K562 (cell line): ENCODE measurements at regions not wholly inside any gene's neighbourhood (a gene's known extent, or its start where the extent isn't known, plus 50 kb on each side); places are given as distances from the start of the nearest gene placed in this dataset.
"Not testable (repeated sequence)": the region's sequence is repeated elsewhere in the genome, so short reads cannot be mapped to it uniquely, and the experiment has no call there.

Source experiments
- ATAC-seq: fragments of 200-7000 bp; cut with Tn5 transposase; 3 replicates; pipeline ENCODE4 v1.9.1; 2020; ENCODE audit warnings: moderate library complexity
- BruUV-seq: library from RNA; stranded (reverse); fragments of 400-500 nt; replicated peaks from 2 replicates; lab custom pipeline; 2021; lab: Mats Ljungman, UMichigan
- CTCF ChIA-PET: fragments of 300-600 bp; formaldehyde crosslinking; extraction: SDS; loops from one replicate; lab custom pipeline; 2021; ENCODE audit warnings: low intra/inter-chr PET ratio; lab: Yijun Ruan, JAX
- POLR2A ChIA-PET: fragments of 300-600, 350-650 bp; sonication (Branson Sonifier 250); formaldehyde crosslinking; extraction: SDS; loops from one replicate; lab custom pipeline; 2021; ENCODE audit warnings: antibody characterized with exemption, inconsistent platforms; lab: Yijun Ruan, JAX
- DNase-seq, 4 experiments: peaks; one replicate each; pipeline versions ENCODE4 v3.0.0 to v3.0.0-alpha.2; 2011 to 2018; ENCODE audit warnings: low spot score in 3 of 4, mixed read lengths in 3 of 4; ENCODE audit errors: extremely low read depth in 1 of 4
- FAIRE-seq: peaks from 2 replicates; lab custom pipeline; 2011; peaks lifted over from hg19 to GRCh38; lab: Jason Lieb, UNC
- H2AFZ ChIP-seq: 2 replicates; pipeline ENCODE4 v1.6.0; 2011; ENCODE audit warnings: low read depth, low read length, control low read depth, inconsistent platforms
- H3K27ac ChIP-seq: fragments of 200-600 bp; 3 replicates; pipeline ENCODE4 v1.8.0; 2011; ENCODE audit warnings: low read depth, mild to moderate bottlenecking, control low read depth, inconsistent platforms, low read length, moderate library complexity, mixed read lengths; ENCODE audit errors: extremely low read depth
- H3K27me3 ChIP-seq, 2 experiments: fragments of 300-600 bp in 1 of 2; 2 replicates in 1 of 2; 3 replicates in 1 of 2; pipeline versions ENCODE4 v1.6.0 to v1.8.0; 2011; ENCODE audit warnings: inconsistent platforms in 2 of 2, low read length in 2 of 2, mild to moderate bottlenecking in 1 of 2, mixed read lengths in 1 of 2, moderate library complexity in 1 of 2; ENCODE audit not compliant: control insufficient read depth in 2 of 2, insufficient read depth in 2 of 2
- H3K36me3 ChIP-seq: fragments of 300-600 bp; 3 replicates; pipeline ENCODE4 v1.8.0; 2011; ENCODE audit warnings: mild to moderate bottlenecking, low read length, inconsistent platforms; ENCODE audit not compliant: control insufficient read depth, insufficient read depth
- H3K4me1 ChIP-seq, 2 experiments: fragments of 200-600 bp in 1 of 2; replicated peaks in 1 of 2; 2 replicates in 1 of 2; 3 replicates in 1 of 2; pipeline versions ENCODE4 v1.5.1 to v1.8.0; 2011; ENCODE audit warnings: inconsistent platforms in 2 of 2, low read length in 2 of 2, mild to moderate bottlenecking in 1 of 2, mixed read lengths in 1 of 2, moderate library complexity in 1 of 2; ENCODE audit not compliant: control insufficient read depth in 2 of 2, insufficient read depth in 2 of 2
- H3K4me2 ChIP-seq: 2 replicates; pipeline ENCODE4 v1.6.1; 2011; ENCODE audit warnings: low read length, control low read depth, inconsistent platforms, mixed read lengths; ENCODE audit not compliant: insufficient read depth
- H3K4me3 ChIP-seq: fragments of 200-600 bp; sonication (generic), shearing (Covaris generic); 2 replicates; pipeline ENCODE4 v1.5.1; 2016; ENCODE audit warnings: control low read depth, inconsistent platforms
- H3K79me2 ChIP-seq: fragments of 200-600 bp; 3 replicates; pipeline ENCODE4 v1.8.0; 2011; ENCODE audit warnings: low read length, inconsistent platforms; ENCODE audit not compliant: control insufficient read depth, insufficient read depth
- H3K9ac ChIP-seq, 2 experiments: 2 replicates each; pipeline versions ENCODE4 v1.6.0 to v1.6.1; 2011; ENCODE audit warnings: low read depth in 2 of 2, low read length in 2 of 2, control low read depth in 1 of 2, inconsistent platforms in 1 of 2, mild to moderate bottlenecking in 1 of 2, mixed read lengths in 1 of 2; ENCODE audit not compliant: insufficient read depth in 1 of 2
- H3K9me1 ChIP-seq: one replicate; pipeline ENCODE4 v1.6.0; 2011; ENCODE audit warnings: inconsistent platforms, mild to moderate bottlenecking, low read length, moderate library complexity; ENCODE audit not compliant: control insufficient read depth, insufficient read depth
- H3K9me3 ChIP-seq: replicated peaks from 2 replicates; pipeline ENCODE4 v1.5.1; 2011; ENCODE audit warnings: low read depth, low read length, inconsistent platforms; ENCODE audit not compliant: control insufficient read depth, insufficient read depth
- H4K20me1 ChIP-seq: replicated peaks from 2 replicates; pipeline ENCODE4 v1.6.1; 2011; ENCODE audit warnings: low read length, inconsistent platforms, mixed read lengths; ENCODE audit not compliant: control insufficient read depth, insufficient read depth
- CXXC5 ChIP-seq: fragments of 250-450 bp; sonication (Bioruptor Pico); IDR thresholded peaks from 2 replicates; pipeline ENCODE4 v1.8.0; 2022; ENCODE audit warnings: inconsistent platforms, mild to moderate bottlenecking, moderate library complexity
- NFYB ChIP-seq: IDR thresholded peaks from 2 replicates; pipeline ENCODE4 v1.6.1; 2011; ENCODE audit warnings: mild to moderate bottlenecking, moderate library complexity; ENCODE audit not compliant: insufficient read length; ENCODE audit errors: extremely low read depth
- RUNX1 ChIP-seq: sonication (generic); IDR thresholded peaks from 2 replicates; pipeline ENCODE4 v1.6.1; 2016; ENCODE audit warnings: antibody characterized with exemption, low read depth
- WGBS: fragments of 100-300 bp; shearing (Covaris generic); methylation state at CpG from one replicate; pipeline ENCODE4 v1.1.6; 2016; ENCODE audit warnings: low coverage, mixed read lengths; ENCODE audit not compliant: insufficient coverage; ENCODE audit errors: missing lambda C conversion rate; 5-methylcytosine and 5-hydroxymethylcytosine counted together
- in situ Hi-C: fragments of 300-500 bp; cut with MboI; formaldehyde crosslinking; loops from 4 replicates; pipeline ENCODE4 v1.15.0; 2018; ENCODE audit warnings: inconsistent platforms, mixed read lengths
- intact Hi-C: fragments of 100-400 bp; cut with micrococcal nuclease; formaldehyde crosslinking; loops from 2 replicates; pipeline ENCODE4 v1.14.2; 2022

- Histone ChIP-seq H3K4me2 (no peak overlapping the region), H4K20me1 (no peaks in the 10 kb centered on the region), H3K36me3 (no peaks in the 10 kb centered on the region), H3K9me3 (peaks cover 2% of the 10 kb centered on the region; the same call in 1 of the 2 replicates), H3K79me2 (no peaks in the 10 kb centered on the region), H3K9ac (no peak overlapping the region), H2AFZ (no peak overlapping the region), H3K4me3 (no peak overlapping the region), H3K4me1 (no peaks in the 10 kb centered on the region), H3K9me1 (no peaks in the 10 kb centered on the region), H3K27ac (no peak overlapping the region), H3K27me3 (no peaks in the 10 kb centered on the region)
- in situ Hi-C loops = no loop called here
- ChIA-PET POLR2A (no interaction called here), CTCF (no interaction called here)
- BruUV-seq = no TSS peak
- no peak for ATAC-seq
- peak; percentile 34 for TF ChIP-seq NFYB
- TF ChIP-seq RUNX1 = no peak
- no peak for TF ChIP-seq CXXC5 (CRISPR knock-in tag)
- no peak for FAIRE-seq
- intact Hi-C loops = no loop called here
- DNase-seq = no peak
- 5% methylated on average over 10 of the region's 16 CpGs for WGBS
Measured at GRCh38 chr4:134501973-134502643, 300.5 kb upstream of the PABPC4L start.

- ATAC-seq, intact Hi-C loops, in situ Hi-C loops: not testable (repeated sequence)
Measured at GRCh38 chr4:134501488-134501887, 299.9 kb upstream of the PABPC4L start.

More at GRCh38 chr4:134501488-134501887, 299.9 kb upstream of the PABPC4L start:
- WGBS = 12% methylated on average over 11 of the region's 11 CpGs
- H3K9me1 ChIP-seq, H3K9me3 ChIP-seq, FAIRE-seq, H4K20me1 ChIP-seq, H3K4me3 ChIP-seq, H3K79me2 ChIP-seq, POLR2A ChIA-PET, H3K27me3 ChIP-seq, H3K4me2 ChIP-seq, H3K9ac ChIP-seq, BruUV-seq, H3K4me1 ChIP-seq, H2AFZ ChIP-seq, H3K36me3 ChIP-seq, CTCF ChIA-PET, DNase-seq, H3K27ac ChIP-seq: not testable (repeated sequence)
